K562 (cell line): ENCODE measurements at regions not wholly inside any gene's neighbourhood (a gene's known extent, or its start where the extent isn't known, plus 50 kb on each side); places are given as distances from the start of the nearest gene placed in this dataset.

Experiments used
- ATAC-seq: fragments of 200-7000 bp; cut with Tn5 transposase; 3 replicates; pipeline ENCODE4 v1.9.1; 2020; ENCODE audit warnings: moderate library complexity
- BruUV-seq: library from RNA; stranded (reverse); fragments of 400-500 nt; replicated peaks from 2 replicates; lab custom pipeline; 2021; lab: Mats Ljungman, UMichigan
- CTCF ChIA-PET: fragments of 300-600 bp; formaldehyde crosslinking; extraction: SDS; loops from one replicate; lab custom pipeline; 2021; ENCODE audit warnings: low intra/inter-chr PET ratio; lab: Yijun Ruan, JAX
- POLR2A ChIA-PET: fragments of 300-600, 350-650 bp; sonication (Branson Sonifier 250); formaldehyde crosslinking; extraction: SDS; loops from one replicate; lab custom pipeline; 2021; ENCODE audit warnings: antibody characterized with exemption, inconsistent platforms; lab: Yijun Ruan, JAX
- DNase-seq, 4 experiments: peaks; one replicate each; pipeline versions ENCODE4 v3.0.0 to v3.0.0-alpha.2; 2011 to 2018; ENCODE audit warnings: low spot score in 3 of 4, mixed read lengths in 3 of 4; ENCODE audit errors: extremely low read depth in 1 of 4
- FAIRE-seq: peaks from 2 replicates; lab custom pipeline; 2011; peaks lifted over from hg19 to GRCh38; lab: Jason Lieb, UNC
- H2AFZ ChIP-seq: 2 replicates; pipeline ENCODE4 v1.6.0; 2011; ENCODE audit warnings: low read depth, low read length, control low read depth, inconsistent platforms
- H3K27ac ChIP-seq: fragments of 200-600 bp; 3 replicates; pipeline ENCODE4 v1.8.0; 2011; ENCODE audit warnings: low read depth, mild to moderate bottlenecking, control low read depth, inconsistent platforms, low read length, moderate library complexity, mixed read lengths; ENCODE audit errors: extremely low read depth
- H3K27me3 ChIP-seq, 2 experiments: fragments of 300-600 bp in 1 of 2; 2 replicates in 1 of 2; 3 replicates in 1 of 2; pipeline versions ENCODE4 v1.6.0 to v1.8.0; 2011; ENCODE audit warnings: inconsistent platforms in 2 of 2, low read length in 2 of 2, mild to moderate bottlenecking in 1 of 2, mixed read lengths in 1 of 2, moderate library complexity in 1 of 2; ENCODE audit not compliant: control insufficient read depth in 2 of 2, insufficient read depth in 2 of 2
- H3K36me3 ChIP-seq: fragments of 300-600 bp; 3 replicates; pipeline ENCODE4 v1.8.0; 2011; ENCODE audit warnings: mild to moderate bottlenecking, low read length, inconsistent platforms; ENCODE audit not compliant: control insufficient read depth, insufficient read depth
- H3K4me1 ChIP-seq, 2 experiments: fragments of 200-600 bp in 1 of 2; replicated peaks in 1 of 2; 2 replicates in 1 of 2; 3 replicates in 1 of 2; pipeline versions ENCODE4 v1.5.1 to v1.8.0; 2011; ENCODE audit warnings: inconsistent platforms in 2 of 2, low read length in 2 of 2, mild to moderate bottlenecking in 1 of 2, mixed read lengths in 1 of 2, moderate library complexity in 1 of 2; ENCODE audit not compliant: control insufficient read depth in 2 of 2, insufficient read depth in 2 of 2
- H3K4me2 ChIP-seq: 2 replicates; pipeline ENCODE4 v1.6.1; 2011; ENCODE audit warnings: low read length, control low read depth, inconsistent platforms, mixed read lengths; ENCODE audit not compliant: insufficient read depth
- H3K4me3 ChIP-seq: fragments of 200-600 bp; sonication (generic), shearing (Covaris generic); 2 replicates; pipeline ENCODE4 v1.5.1; 2016; ENCODE audit warnings: control low read depth, inconsistent platforms
- H3K79me2 ChIP-seq: fragments of 200-600 bp; 3 replicates; pipeline ENCODE4 v1.8.0; 2011; ENCODE audit warnings: low read length, inconsistent platforms; ENCODE audit not compliant: control insufficient read depth, insufficient read depth
- H3K9ac ChIP-seq, 2 experiments: 2 replicates each; pipeline versions ENCODE4 v1.6.0 to v1.6.1; 2011; ENCODE audit warnings: low read depth in 2 of 2, low read length in 2 of 2, control low read depth in 1 of 2, inconsistent platforms in 1 of 2, mild to moderate bottlenecking in 1 of 2, mixed read lengths in 1 of 2; ENCODE audit not compliant: insufficient read depth in 1 of 2
- H3K9me1 ChIP-seq: one replicate; pipeline ENCODE4 v1.6.0; 2011; ENCODE audit warnings: inconsistent platforms, mild to moderate bottlenecking, low read length, moderate library complexity; ENCODE audit not compliant: control insufficient read depth, insufficient read depth
- H3K9me3 ChIP-seq: replicated peaks from 2 replicates; pipeline ENCODE4 v1.5.1; 2011; ENCODE audit warnings: low read depth, low read length, inconsistent platforms; ENCODE audit not compliant: control insufficient read depth, insufficient read depth
- H4K20me1 ChIP-seq: replicated peaks from 2 replicates; pipeline ENCODE4 v1.6.1; 2011; ENCODE audit warnings: low read length, inconsistent platforms, mixed read lengths; ENCODE audit not compliant: control insufficient read depth, insufficient read depth
- CBFA2T2 ChIP-seq: fragments of 450-650 bp; conservative IDR thresholded peaks from 2 replicates; pipeline ENCODE4 v1.6.1; 2017; ENCODE audit warnings: mild to moderate bottlenecking
- CCNT2 ChIP-seq: IDR thresholded peaks from 2 replicates; pipeline ENCODE4 v1.6.1; 2011; ENCODE audit warnings: borderline replicate concordance, low read depth, mild to moderate bottlenecking, moderate library complexity, mixed read lengths, low read length; ENCODE audit not compliant: insufficient read length; ENCODE audit errors: extremely low read depth
- CREB5 ChIP-seq: fragments of 250-450 bp; sonication (Bioruptor Pico); IDR thresholded peaks from 2 replicates; pipeline ENCODE4 v1.5.0; 2020; ENCODE audit warnings: mild to moderate bottlenecking
- IRF9 ChIP-seq: fragments of 450-650 bp; IDR thresholded peaks from 2 replicates; pipeline ENCODE4 v1.6.1; 2016; ENCODE audit warnings: missing biosample characterization, missing genetic modification characterization
- L3MBTL2 ChIP-seq: fragments of 450-650 bp; IDR thresholded peaks from 2 replicates; pipeline ENCODE4 v1.6.1; 2016; ENCODE audit warnings: mild to moderate bottlenecking, moderate library complexity
- NELFE ChIP-seq: IDR thresholded peaks from 2 replicates; pipeline ENCODE4 v1.6.1; 2011; ENCODE audit warnings: mild to moderate bottlenecking; ENCODE audit not compliant: insufficient read depth, insufficient read length
- TCF7L2 ChIP-seq: fragments of 150-350 bp; IDR thresholded peaks from 2 replicates; pipeline ENCODE4 v1.6.1; 2016; ENCODE audit warnings: low read depth, mild to moderate bottlenecking, low read length, moderate library complexity
- ZNF24 ChIP-seq: fragments of 450-650 bp; IDR thresholded peaks from 2 replicates; pipeline ENCODE4 v1.6.1; 2016
- WGBS: fragments of 100-300 bp; shearing (Covaris generic); methylation state at CpG from one replicate; pipeline ENCODE4 v1.1.6; 2016; ENCODE audit warnings: low coverage, mixed read lengths; ENCODE audit not compliant: insufficient coverage; ENCODE audit errors: missing lambda C conversion rate; 5-methylcytosine and 5-hydroxymethylcytosine counted together
- in situ Hi-C: fragments of 300-500 bp; cut with MboI; formaldehyde crosslinking; loops from 4 replicates; pipeline ENCODE4 v1.15.0; 2018; ENCODE audit warnings: inconsistent platforms, mixed read lengths
- intact Hi-C: fragments of 100-400 bp; cut with micrococcal nuclease; formaldehyde crosslinking; loops from 2 replicates; pipeline ENCODE4 v1.14.2; 2022
- TF ChIP-seq, protein P1 (sequence below): IDR thresholded peaks from 2 replicates; pipeline ENCODE4 v1.6.1; 2014; ENCODE audit warnings: antibody characterized with exemption
- TF ChIP-seq, protein P2 (sequence below): sonication (generic); formaldehyde crosslinking; IDR thresholded peaks from 2 replicates; pipeline ENCODE4 v1.8.0; 2022; ENCODE audit warnings: missing genetic modification reagents, mild to moderate bottlenecking, moderate library complexity, borderline replicate concordance
- TF ChIP-seq, protein P3 (sequence below): sonication (generic); formaldehyde crosslinking; IDR thresholded peaks from 2 replicates; pipeline ENCODE4 v1.8.0; 2022; ENCODE audit warnings: mild to moderate bottlenecking, missing genetic modification reagents

DNA sequence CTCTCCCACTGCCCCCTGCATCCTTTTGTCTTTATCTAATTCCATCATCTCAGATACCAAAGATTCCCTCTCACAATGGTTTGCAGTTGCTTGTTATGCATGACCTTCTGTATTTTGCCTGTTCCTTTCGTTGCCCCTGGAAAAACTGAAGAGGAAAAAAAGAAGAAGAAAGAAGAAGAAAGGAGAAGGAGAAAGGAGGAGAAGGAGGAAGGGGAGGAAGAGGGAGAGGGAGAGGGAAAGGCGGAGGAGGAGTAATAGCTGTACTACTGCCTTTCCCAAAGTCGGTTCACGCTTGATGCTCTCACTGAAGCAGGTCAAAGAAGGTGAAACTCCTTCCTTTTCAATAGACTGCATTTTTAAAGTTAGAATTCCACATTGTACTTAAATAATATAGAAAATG lies 513.8 kb downstream of the PTPRC start:
- no peak for DNase-seq
- ChIA-PET CTCF (no interaction called here), POLR2A (no interaction called here)
- Histone ChIP-seq H3K9me3 (no peaks in the 10 kb centered on the region; the same call in 1 of the 2 replicates), H3K27ac (no peak overlapping the region), H4K20me1 (no peaks in the 10 kb centered on the region), H3K9ac (no peak overlapping the region), H3K4me2 (no peak overlapping the region), H3K9me1 (no peaks in the 10 kb centered on the region), H3K4me3 (no peak overlapping the region), H3K79me2 (no peaks in the 10 kb centered on the region), H3K36me3 (no peaks in the 10 kb centered on the region), H2AFZ (no peak overlapping the region), H3K4me1 (no peaks in the 10 kb centered on the region), H3K27me3 (no peaks in the 10 kb centered on the region)
- in situ Hi-C loops (no loop called here), intact Hi-C loops (no loop called here)
- 2% methylated on average over 4 of the region's 4 CpGs for WGBS
- ATAC-seq, result no peak
- no peak for TF ChIP-seq NELFE
- TF ChIP-seq, protein P1, sequence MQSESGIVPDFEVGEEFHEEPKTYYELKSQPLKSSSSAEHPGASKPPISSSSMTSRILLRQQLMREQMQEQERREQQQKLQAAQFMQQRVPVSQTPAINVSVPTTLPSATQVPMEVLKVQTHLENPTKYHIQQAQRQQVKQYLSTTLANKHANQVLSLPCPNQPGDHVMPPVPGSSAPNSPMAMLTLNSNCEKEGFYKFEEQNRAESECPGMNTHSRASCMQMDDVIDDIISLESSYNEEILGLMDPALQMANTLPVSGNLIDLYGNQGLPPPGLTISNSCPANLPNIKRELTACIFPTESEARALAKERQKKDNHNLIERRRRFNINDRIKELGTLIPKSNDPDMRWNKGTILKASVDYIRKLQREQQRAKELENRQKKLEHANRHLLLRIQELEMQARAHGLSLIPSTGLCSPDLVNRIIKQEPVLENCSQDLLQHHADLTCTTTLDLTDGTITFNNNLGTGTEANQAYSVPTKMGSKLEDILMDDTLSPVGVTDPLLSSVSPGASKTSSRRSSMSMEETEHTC, result no peak
- TF ChIP-seq CBFA2T2, result no peak
- TF ChIP-seq TCF7L2, result no peak
- TF ChIP-seq, protein P2, sequence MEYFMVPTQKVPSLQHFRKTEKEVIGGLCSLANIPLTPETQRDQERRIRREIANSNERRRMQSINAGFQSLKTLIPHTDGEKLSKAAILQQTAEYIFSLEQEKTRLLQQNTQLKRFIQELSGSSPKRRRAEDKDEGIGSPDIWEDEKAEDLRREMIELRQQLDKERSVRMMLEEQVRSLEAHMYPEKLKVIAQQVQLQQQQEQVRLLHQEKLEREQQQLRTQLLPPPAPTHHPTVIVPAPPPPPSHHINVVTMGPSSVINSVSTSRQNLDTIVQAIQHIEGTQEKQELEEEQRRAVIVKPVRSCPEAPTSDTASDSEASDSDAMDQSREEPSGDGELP (CRISPR knock-in tag), result no peak
- TF ChIP-seq, protein P3, sequence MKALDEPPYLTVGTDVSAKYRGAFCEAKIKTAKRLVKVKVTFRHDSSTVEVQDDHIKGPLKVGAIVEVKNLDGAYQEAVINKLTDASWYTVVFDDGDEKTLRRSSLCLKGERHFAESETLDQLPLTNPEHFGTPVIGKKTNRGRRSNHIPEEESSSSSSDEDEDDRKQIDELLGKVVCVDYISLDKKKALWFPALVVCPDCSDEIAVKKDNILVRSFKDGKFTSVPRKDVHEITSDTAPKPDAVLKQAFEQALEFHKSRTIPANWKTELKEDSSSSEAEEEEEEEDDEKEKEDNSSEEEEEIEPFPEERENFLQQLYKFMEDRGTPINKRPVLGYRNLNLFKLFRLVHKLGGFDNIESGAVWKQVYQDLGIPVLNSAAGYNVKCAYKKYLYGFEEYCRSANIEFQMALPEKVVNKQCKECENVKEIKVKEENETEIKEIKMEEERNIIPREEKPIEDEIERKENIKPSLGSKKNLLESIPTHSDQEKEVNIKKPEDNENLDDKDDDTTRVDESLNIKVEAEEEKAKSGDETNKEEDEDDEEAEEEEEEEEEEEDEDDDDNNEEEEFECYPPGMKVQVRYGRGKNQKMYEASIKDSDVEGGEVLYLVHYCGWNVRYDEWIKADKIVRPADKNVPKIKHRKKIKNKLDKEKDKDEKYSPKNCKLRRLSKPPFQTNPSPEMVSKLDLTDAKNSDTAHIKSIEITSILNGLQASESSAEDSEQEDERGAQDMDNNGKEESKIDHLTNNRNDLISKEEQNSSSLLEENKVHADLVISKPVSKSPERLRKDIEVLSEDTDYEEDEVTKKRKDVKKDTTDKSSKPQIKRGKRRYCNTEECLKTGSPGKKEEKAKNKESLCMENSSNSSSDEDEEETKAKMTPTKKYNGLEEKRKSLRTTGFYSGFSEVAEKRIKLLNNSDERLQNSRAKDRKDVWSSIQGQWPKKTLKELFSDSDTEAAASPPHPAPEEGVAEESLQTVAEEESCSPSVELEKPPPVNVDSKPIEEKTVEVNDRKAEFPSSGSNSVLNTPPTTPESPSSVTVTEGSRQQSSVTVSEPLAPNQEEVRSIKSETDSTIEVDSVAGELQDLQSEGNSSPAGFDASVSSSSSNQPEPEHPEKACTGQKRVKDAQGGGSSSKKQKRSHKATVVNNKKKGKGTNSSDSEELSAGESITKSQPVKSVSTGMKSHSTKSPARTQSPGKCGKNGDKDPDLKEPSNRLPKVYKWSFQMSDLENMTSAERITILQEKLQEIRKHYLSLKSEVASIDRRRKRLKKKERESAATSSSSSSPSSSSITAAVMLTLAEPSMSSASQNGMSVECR (CRISPR knock-in tag), result no peak
- no peak for TF ChIP-seq CCNT2
- no peak for TF ChIP-seq CREB5 (CRISPR knock-in tag)
- TF ChIP-seq L3MBTL2, result no peak
- TF ChIP-seq ZNF24, result no peak
- TF ChIP-seq IRF9 (tag), result no peak
- no TSS peak for BruUV-seq
- FAIRE-seq, result no peak
